Endothelial cell of umbilical vein (primary cell): ENCODE measurements at regions not wholly inside any gene's neighbourhood (a gene's known extent, or its start where the extent isn't known, plus 50 kb on each side); places are given as distances from the start of the nearest gene placed in this dataset.

Experiments
- BruUV-seq: library from RNA; stranded (reverse); fragments of 400-500 nt; replicated peaks from 2 replicates; lab custom pipeline; 2021; lab: Mats Ljungman, UMichigan
- CTCF ChIA-PET: fragments of 300-600, 350-600 bp; sonication (Branson Sonifier 250); formaldehyde crosslinking; loops from one replicate; lab custom pipeline; 2021; ENCODE audit warnings: antibody characterized with exemption, inconsistent platforms; lab: Charles Lee
- POLR2A ChIA-PET: fragments of 300-600, 350-600 bp; sonication (Branson Sonifier 250); formaldehyde crosslinking; loops from one replicate; lab custom pipeline; 2021; ENCODE audit warnings: antibody characterized with exemption, inconsistent platforms; lab: Charles Lee
- DNase-seq: peaks from one replicate; pipeline ENCODE4 v3.0.0-alpha.2; 2011; ENCODE audit warnings: low read depth, low spot score
- FAIRE-seq: peaks from 2 replicates; lab custom pipeline; 2011; peaks lifted over from hg19 to GRCh38; lab: Jason Lieb, UNC
- H2AFZ ChIP-seq: 2 replicates; pipeline ENCODE4 v1.6.0; 2012; ENCODE audit warnings: low read depth, low read length, control low read depth, inconsistent platforms
- H3K27ac ChIP-seq: 2 replicates; pipeline ENCODE4 v1.5.1; 2011; ENCODE audit warnings: low read depth, mild to moderate bottlenecking, control low read depth, low read length, moderate library complexity; ENCODE audit not compliant: insufficient read depth
- H3K27me3 ChIP-seq, 2 experiments: 2 replicates each; pipeline versions ENCODE4 v1.6.0 to v1.6.1; 2011; ENCODE audit warnings: low read length in 2 of 2, mixed read lengths in 1 of 2; ENCODE audit not compliant: control insufficient read depth in 2 of 2, insufficient read depth in 2 of 2
- H3K36me3 ChIP-seq, 2 experiments: 2 replicates in 1 of 2; 3 replicates in 1 of 2; pipeline ENCODE4 v1.5.1; 2011; ENCODE audit warnings: low read length in 2 of 2, mild to moderate bottlenecking in 1 of 2, moderate library complexity in 1 of 2; ENCODE audit not compliant: control insufficient read depth in 2 of 2, insufficient read depth in 2 of 2; ENCODE audit errors: extremely low read depth in 1 of 2
- H3K4me1 ChIP-seq: 3 replicates; pipeline ENCODE4 v1.5.1; 2011; ENCODE audit warnings: mild to moderate bottlenecking, low read length; ENCODE audit not compliant: control insufficient read depth, insufficient read depth; ENCODE audit errors: extremely low read depth
- H3K4me2 ChIP-seq: 2 replicates; pipeline ENCODE4 v1.6.1; 2011; ENCODE audit warnings: low read length, control low read depth, mixed read lengths; ENCODE audit not compliant: insufficient read depth
- H3K4me3 ChIP-seq, 3 experiments: fragments of 200-600 bp in 1 of 3; sonication (generic), shearing (Covaris generic) in 1 of 3; replicated peaks in 1 of 3; 2 replicates each; pipeline ENCODE4 v1.5.1; 2011 to 2016; ENCODE audit warnings: control low read depth in 3 of 3, low read length in 3 of 3, mild to moderate bottlenecking in 2 of 3, inconsistent platforms in 1 of 3, low read depth in 1 of 3, moderate library complexity in 1 of 3; ENCODE audit not compliant: insufficient read depth in 1 of 3
- H3K79me2 ChIP-seq: 2 replicates; pipeline ENCODE4 v1.6.0; 2012; ENCODE audit warnings: low read length, inconsistent platforms; ENCODE audit not compliant: control insufficient read depth, insufficient read depth
- H3K9ac ChIP-seq: replicated peaks from 2 replicates; pipeline ENCODE3; 2011; ENCODE audit warnings: low read length, control low read depth; ENCODE audit not compliant: insufficient read depth; ENCODE audit errors: extremely low read depth
- H3K9me1 ChIP-seq: replicated peaks from 3 replicates; pipeline ENCODE4 v1.6.0; 2011; ENCODE audit warnings: mild to moderate bottlenecking, low read length; ENCODE audit not compliant: control insufficient read depth, insufficient read depth; ENCODE audit errors: extremely low read depth
- H3K9me3 ChIP-seq: replicated peaks from 2 replicates; pipeline ENCODE4 v1.5.1; 2012; ENCODE audit warnings: low read length, inconsistent platforms; ENCODE audit not compliant: control insufficient read depth, insufficient read depth
- H4K20me1 ChIP-seq: replicated peaks from 2 replicates; pipeline ENCODE3; 2011; ENCODE audit warnings: mild to moderate bottlenecking, low read length; ENCODE audit not compliant: control insufficient read depth, insufficient read depth; ENCODE audit errors: extremely low read depth
- EZH2 ChIP-seq: IDR thresholded peaks from 2 replicates; pipeline ENCODE4 v1.6.1; 2012; ENCODE audit warnings: borderline replicate concordance, low read depth, mild to moderate bottlenecking, moderate library complexity, low read length, inconsistent platforms; ENCODE audit not compliant: severe bottlenecking
- FOS ChIP-seq: IDR thresholded peaks from 2 replicates; pipeline ENCODE4 v1.6.1; 2011; ENCODE audit warnings: mild to moderate bottlenecking, low read length, moderate library complexity, borderline replicate concordance; ENCODE audit not compliant: insufficient read depth
- GATA2 ChIP-seq: IDR thresholded peaks from 2 replicates; pipeline ENCODE4 v1.7.0; 2011; ENCODE audit warnings: low read depth, mild to moderate bottlenecking, moderate library complexity, mixed read lengths, low read length; ENCODE audit not compliant: insufficient read length, insufficient read depth
- JUN ChIP-seq: IDR thresholded peaks from 2 replicates; pipeline ENCODE4 v1.6.1; 2011; ENCODE audit warnings: borderline replicate concordance, low read depth; ENCODE audit not compliant: insufficient read length, insufficient read depth
- MYC ChIP-seq: IDR thresholded peaks from one replicate; pipeline ENCODE4 v1.6.1; 2011; ENCODE audit warnings: mild to moderate bottlenecking, low read depth, low read length
- POLR2A ChIP-seq: IDR thresholded peaks from 2 replicates; pipeline ENCODE4 v1.6.1; 2012; ENCODE audit warnings: low read depth, mild to moderate bottlenecking, control low read depth, low read length
- POLR2AphosphoS5 ChIP-seq: IDR thresholded peaks from 2 replicates; pipeline ENCODE4 v1.6.1; 2012; ENCODE audit warnings: low read depth, mild to moderate bottlenecking, control low read depth, low read length, moderate library complexity; ENCODE audit not compliant: insufficient read depth
- dilution Hi-C: fragments of 300-500 bp; cut with MboI; formaldehyde crosslinking; loops from one replicate; pipeline ENCODE4 v1.15.0; 2019; ENCODE audit warnings: low sequenced_read_pairs; ENCODE audit not compliant: extremely low pct_ligation_motif_present
- intact Hi-C: fragments of 100-400 bp; cut with micrococcal nuclease; formaldehyde crosslinking; loops from one replicate; pipeline ENCODE4 v1.10.0; 2022
- TF ChIP-seq, protein P1 (sequence below), 2 donors: IDR thresholded peaks; 1 replicate in 1 of 2; 2 replicates in 1 of 2; pipeline ENCODE4 v1.5.1; 2011; ENCODE audit warnings: low read length in 2 of 2, mild to moderate bottlenecking in 2 of 2, moderate library complexity in 2 of 2, control low read depth in 1 of 2, inconsistent platforms in 1 of 2, low read depth in 1 of 2; ENCODE audit not compliant: insufficient read depth in 1 of 2; ENCODE audit errors: extremely low read depth in 1 of 2
- TF ChIP-seq, protein P2 (sequence below): IDR thresholded peaks from 2 replicates; pipeline ENCODE4 v1.6.1; 2011; ENCODE audit not compliant: insufficient read depth, insufficient read length

DNA sequence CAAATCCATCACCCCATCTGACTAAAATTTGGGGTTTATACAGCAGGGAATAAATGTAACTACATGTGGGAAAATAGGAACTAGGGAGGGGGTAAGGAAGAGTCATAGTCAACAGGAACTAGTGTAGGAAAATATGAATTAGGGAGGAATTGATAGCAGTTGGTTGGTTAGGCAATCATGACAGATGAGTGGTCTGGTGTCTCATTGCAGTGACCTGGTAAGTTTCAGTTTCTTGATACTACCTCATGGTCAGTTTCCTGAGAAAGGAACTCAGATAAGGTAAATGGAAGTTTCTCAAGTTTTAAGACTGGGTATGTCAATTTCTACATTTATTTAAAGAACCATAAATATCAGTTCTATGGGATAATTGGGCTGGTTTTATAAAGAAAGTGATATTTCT, 442.3 kb downstream of the NPIPA7 start:
- intact Hi-C loops = no loop called here
- no TSS peak for BruUV-seq
- Histone ChIP-seq H3K36me3 (no peaks in the 10 kb centered on the region), H3K4me2 (no peak overlapping the region), H3K9me3 (peaks cover 4% of the 10 kb centered on the region), H2AFZ (no peak overlapping the region), H3K9me1 (no peaks in the 10 kb centered on the region), H3K4me3 (no peak overlapping the region), H3K9ac (no peak overlapping the region), H4K20me1 (no peaks in the 10 kb centered on the region), H3K4me1 (no peaks in the 10 kb centered on the region), H3K27ac (no peak overlapping the region), H3K27me3 (no peaks in the 10 kb centered on the region), H3K79me2 (no peaks in the 10 kb centered on the region)
- CTCF ChIA-PET = no interaction called here
- POLR2A ChIA-PET = no interaction called here
- TF ChIP-seq POLR2AphosphoS5 (no peak), POLR2A (no peak), EZH2 (no peak), MYC (no peak)
- TF ChIP-seq, protein P1, sequence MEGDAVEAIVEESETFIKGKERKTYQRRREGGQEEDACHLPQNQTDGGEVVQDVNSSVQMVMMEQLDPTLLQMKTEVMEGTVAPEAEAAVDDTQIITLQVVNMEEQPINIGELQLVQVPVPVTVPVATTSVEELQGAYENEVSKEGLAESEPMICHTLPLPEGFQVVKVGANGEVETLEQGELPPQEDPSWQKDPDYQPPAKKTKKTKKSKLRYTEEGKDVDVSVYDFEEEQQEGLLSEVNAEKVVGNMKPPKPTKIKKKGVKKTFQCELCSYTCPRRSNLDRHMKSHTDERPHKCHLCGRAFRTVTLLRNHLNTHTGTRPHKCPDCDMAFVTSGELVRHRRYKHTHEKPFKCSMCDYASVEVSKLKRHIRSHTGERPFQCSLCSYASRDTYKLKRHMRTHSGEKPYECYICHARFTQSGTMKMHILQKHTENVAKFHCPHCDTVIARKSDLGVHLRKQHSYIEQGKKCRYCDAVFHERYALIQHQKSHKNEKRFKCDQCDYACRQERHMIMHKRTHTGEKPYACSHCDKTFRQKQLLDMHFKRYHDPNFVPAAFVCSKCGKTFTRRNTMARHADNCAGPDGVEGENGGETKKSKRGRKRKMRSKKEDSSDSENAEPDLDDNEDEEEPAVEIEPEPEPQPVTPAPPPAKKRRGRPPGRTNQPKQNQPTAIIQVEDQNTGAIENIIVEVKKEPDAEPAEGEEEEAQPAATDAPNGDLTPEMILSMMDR (IDR thresholded peaks at IDR 0.05; ENCODE audit: extremely low read depth in 1 of 2, insufficient read depth in 1 of 2, low read depth in 1 of 2, low read length in 2 of 2) = no peak
- TF ChIP-seq, protein P2, sequence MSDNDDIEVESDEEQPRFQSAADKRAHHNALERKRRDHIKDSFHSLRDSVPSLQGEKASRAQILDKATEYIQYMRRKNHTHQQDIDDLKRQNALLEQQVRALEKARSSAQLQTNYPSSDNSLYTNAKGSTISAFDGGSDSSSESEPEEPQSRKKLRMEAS = no peak
- dilution Hi-C loops = no loop called here
- no peak for DNase-seq
- no peak for FAIRE-seq

DNA sequence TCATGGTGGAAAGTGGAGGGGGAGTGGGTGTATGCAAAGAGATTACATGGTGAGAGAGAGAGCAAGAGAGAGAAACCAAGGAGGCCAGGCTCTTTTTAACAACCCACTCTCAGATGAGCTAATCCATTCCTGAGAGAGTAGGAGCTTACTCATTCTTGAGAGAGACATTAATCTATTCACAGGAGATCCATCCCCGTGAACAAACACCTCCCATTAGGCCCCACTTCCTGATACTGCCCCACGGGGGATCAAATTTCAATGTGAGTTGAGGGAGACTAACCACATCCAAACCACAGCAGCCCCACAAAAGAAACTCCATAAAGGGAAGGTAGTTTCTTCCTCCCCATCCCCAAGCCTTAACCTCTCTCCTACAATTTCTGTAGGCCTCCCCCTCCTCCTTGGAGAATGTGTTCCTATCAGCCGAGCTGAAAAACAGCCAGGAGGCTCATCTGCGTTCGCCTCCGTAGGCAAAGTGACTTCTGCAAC, 450.0 kb downstream of the NPIPA7 start:
- Histone ChIP-seq H3K36me3 (no peaks in the 10 kb centered on the region), H2AFZ (no peak overlapping the region), H3K27me3 (no peaks in the 10 kb centered on the region), H3K27ac (no peak overlapping the region), H3K4me2 (no peak overlapping the region), H4K20me1 (no peaks in the 10 kb centered on the region), H3K79me2 (no peaks in the 10 kb centered on the region), H3K4me1 (no peaks in the 10 kb centered on the region), H3K9me3 (peaks cover 2% of the 10 kb centered on the region), H3K4me3 (no peak overlapping the region), H3K9me1 (no peaks in the 10 kb centered on the region), H3K9ac (no peak overlapping the region)
- DNase-seq = no peak
- dilution Hi-C loops = no loop called here
- BruUV-seq = no TSS peak
- no peak for TF ChIP-seq JUN
- TF ChIP-seq POLR2A = no peak
- no peak for TF ChIP-seq GATA2
- TF ChIP-seq FOS = no peak
- intact Hi-C loops = no loop called here
- ChIA-PET POLR2A (interaction anchor here (0.7 kb wide), 1 partner anchor 59 kb away, joined by 6 read pairs; no protein-coding TSS in a partner anchor), CTCF (no interaction called here)
- no peak for FAIRE-seq
